H1 (cell line): ENCODE measurements at regions not wholly inside any gene's neighbourhood (a gene's known extent, or its start where the extent isn't known, plus 50 kb on each side); places are given as distances from the start of the nearest gene placed in this dataset.

Experiments used
- CTCF ChIA-PET: fragments of 300-600 bp; sonication (Branson Sonifier 250); formaldehyde crosslinking; loops from one replicate; lab custom pipeline; 2021; ENCODE audit not compliant: partially characterized antibody; lab: Charles Lee
- POLR2A ChIA-PET: fragments of 300-600 bp; sonication (Branson Sonifier 250); formaldehyde crosslinking; loops from one replicate; lab custom pipeline; 2021; ENCODE audit warnings: inconsistent platforms; ENCODE audit not compliant: partially characterized antibody; lab: Charles Lee
- DNase-seq, 2 experiments: peaks; one replicate each; pipeline versions ENCODE4 v3.0.0 to v3.0.0-alpha.2; 2010 to 2022; ENCODE audit warnings: low spot score in 2 of 2, low read depth in 1 of 2, mixed read lengths in 1 of 2
- FAIRE-seq: peaks from 2 replicates; lab custom pipeline; 2011; peaks lifted over from hg19 to GRCh38; lab: Jason Lieb, UNC
- H2AFZ ChIP-seq: 2 replicates; pipeline ENCODE4 v1.8.1; 2012; ENCODE audit warnings: low read length, inconsistent platforms
- H2AK5ac ChIP-seq: 2 replicates; pipeline ENCODE4 v1.6.1; 2013; ENCODE audit warnings: low read depth, low read length
- H2BK120ac ChIP-seq: replicated peaks from 2 replicates; pipeline ENCODE3; 2013; ENCODE audit warnings: low read depth, low read length, inconsistent platforms
- H2BK12ac ChIP-seq: 2 replicates; pipeline ENCODE4 v1.6.1; 2013; ENCODE audit warnings: low read depth, low read length
- H2BK15ac ChIP-seq: 2 replicates; pipeline ENCODE4 v1.6.1; 2013; ENCODE audit warnings: low read length
- H2BK20ac ChIP-seq: 2 replicates; pipeline ENCODE4 v1.6.1; 2013; ENCODE audit warnings: low read length
- H2BK5ac ChIP-seq: 2 replicates; pipeline ENCODE4 v1.6.1; 2013; ENCODE audit warnings: low read depth, low read length
- H3K14ac ChIP-seq: 2 replicates; pipeline ENCODE4 v1.6.1; 2013; ENCODE audit warnings: inconsistent platforms; ENCODE audit not compliant: insufficient read length
- H3K18ac ChIP-seq: 2 replicates; pipeline ENCODE4 v1.6.1; 2013; ENCODE audit warnings: low read length; ENCODE audit errors: extremely low read depth
- H3K23ac ChIP-seq: 2 replicates; pipeline ENCODE4 v1.6.1; 2013; ENCODE audit warnings: inconsistent platforms; ENCODE audit not compliant: insufficient read length
- H3K23me2 ChIP-seq: 2 replicates; pipeline ENCODE4 v1.6.1; 2013; ENCODE audit warnings: low read depth, low read length
- H3K27ac ChIP-seq: 2 replicates; pipeline ENCODE4 v1.6.1; 2011; ENCODE audit warnings: low read depth, low read length, inconsistent platforms
- H3K27me3 ChIP-seq, 4 experiments: replicated peaks in 1 of 4; 1 replicate in 1 of 4; 2 replicates in 3 of 4; pipeline versions ENCODE4 v1.6.1 to v1.8.1; 2011 to 2013; ENCODE audit warnings: low read length in 3 of 4, mild to moderate bottlenecking in 3 of 4, inconsistent platforms in 2 of 4, mixed read lengths in 2 of 4, moderate library complexity in 1 of 4; ENCODE audit not compliant: control insufficient read depth in 3 of 4, insufficient read depth in 3 of 4; ENCODE audit errors: extremely low read depth in 1 of 4
- H3K36me3 ChIP-seq, 4 experiments: 2 replicates each; pipeline versions ENCODE4 v1.6.1 to v1.8.1; 2011 to 2013; ENCODE audit warnings: mild to moderate bottlenecking in 4 of 4, low read length in 3 of 4, moderate library complexity in 2 of 4, control low read depth in 1 of 4, inconsistent platforms in 1 of 4; ENCODE audit not compliant: insufficient read depth in 4 of 4, control insufficient read depth in 2 of 4
- H3K4ac ChIP-seq: replicated peaks from 2 replicates; pipeline ENCODE3; 2013; ENCODE audit warnings: low read length, low read depth, mixed read lengths, inconsistent platforms; ENCODE audit not compliant: insufficient read length
- H3K4me1 ChIP-seq, 4 experiments: replicated peaks in 1 of 4; 1 replicate in 1 of 4; 2 replicates in 3 of 4; pipeline versions ENCODE4 v1.6.1 to v1.8.1; 2011 to 2013; ENCODE audit warnings: low read length in 3 of 4, inconsistent platforms in 2 of 4, mixed read lengths in 1 of 4; ENCODE audit not compliant: insufficient read depth in 4 of 4, control insufficient read depth in 3 of 4
- H3K4me2 ChIP-seq, 2 experiments: 2 replicates each; pipeline versions ENCODE4 v1.6.1 to v1.8.1; 2011 to 2013; ENCODE audit warnings: low read depth in 2 of 2, low read length in 2 of 2, control low read depth in 1 of 2, inconsistent platforms in 1 of 2, mild to moderate bottlenecking in 1 of 2; ENCODE audit not compliant: insufficient read depth in 1 of 2
- H3K4me3 ChIP-seq, 4 experiments: fragments of 200-600, 300-600 bp in 1 of 4; sonication (generic), shearing (Covaris generic), sonication (Bioruptor Twin) in 1 of 4; 2 replicates each; pipeline versions ENCODE4 v1.5.1 to v1.8.1; 2011 to 2016; ENCODE audit warnings: low read length in 4 of 4, low read depth in 3 of 4, control low read depth in 2 of 4, inconsistent platforms in 2 of 4, mild to moderate bottlenecking in 2 of 4, mixed read lengths in 1 of 4, moderate library complexity in 1 of 4; ENCODE audit not compliant: insufficient read depth in 2 of 4; ENCODE audit errors: extremely low read depth in 1 of 4
- H3K56ac ChIP-seq: replicated peaks from 2 replicates; pipeline ENCODE3; 2013; ENCODE audit warnings: low read depth, mild to moderate bottlenecking, mixed read lengths, low read length, inconsistent platforms; ENCODE audit not compliant: insufficient read length
- H3K79me1 ChIP-seq: 2 replicates; pipeline ENCODE4 v1.6.1; 2013; ENCODE audit warnings: low read depth, low read length, control low read depth
- H3K79me2 ChIP-seq, 2 experiments: 2 replicates each; pipeline versions ENCODE4 v1.6.1 to v1.8.1; 2012 to 2013; ENCODE audit warnings: low read length in 2 of 2, mild to moderate bottlenecking in 2 of 2, inconsistent platforms in 1 of 2; ENCODE audit not compliant: insufficient read depth in 2 of 2, control insufficient read depth in 1 of 2
- H3K9ac ChIP-seq, 4 experiments: replicated peaks in 1 of 4; 1 replicate in 1 of 4; 2 replicates in 3 of 4; pipeline versions ENCODE4 v1.6.1 to v1.8.1; 2011 to 2013; ENCODE audit warnings: low read depth in 3 of 4, low read length in 3 of 4, control low read depth in 2 of 4, mild to moderate bottlenecking in 2 of 4, moderate library complexity in 2 of 4, inconsistent platforms in 1 of 4; ENCODE audit errors: extremely low read depth in 1 of 4
- H3K9me3 ChIP-seq, 2 experiments: 2 replicates each; pipeline versions ENCODE4 v1.6.1 to v1.8.1; 2012 to 2013; ENCODE audit warnings: mild to moderate bottlenecking in 2 of 2, moderate library complexity in 2 of 2, control low read depth in 1 of 2, inconsistent platforms in 1 of 2, low read depth in 1 of 2, low read length in 1 of 2, mixed read lengths in 1 of 2; ENCODE audit not compliant: insufficient read depth in 2 of 2
- H4K20me1 ChIP-seq, 2 experiments: replicated peaks in 1 of 2; 2 replicates each; pipeline versions ENCODE3 to v1.8.1; 2011 to 2013; ENCODE audit warnings: inconsistent platforms in 2 of 2, low read length in 2 of 2, mild to moderate bottlenecking in 1 of 2; ENCODE audit not compliant: insufficient read depth in 2 of 2, control insufficient read depth in 1 of 2
- H4K5ac ChIP-seq: 2 replicates; pipeline ENCODE4 v1.6.1; 2013; ENCODE audit warnings: low read length, low read depth, mixed read lengths, inconsistent platforms; ENCODE audit not compliant: insufficient read length
- H4K8ac ChIP-seq: 2 replicates; pipeline ENCODE4 v1.8.0; 2013; ENCODE audit warnings: mild to moderate bottlenecking, moderate library complexity, low read length, inconsistent platforms; ENCODE audit not compliant: insufficient read depth; ENCODE audit errors: extremely low read depth
- H4K91ac ChIP-seq: replicated peaks from 2 replicates; pipeline ENCODE3; 2013; ENCODE audit warnings: low read length, mixed read lengths, inconsistent platforms; ENCODE audit not compliant: insufficient read length
- EGR1 ChIP-seq: IDR thresholded peaks from 2 replicates; pipeline ENCODE4 v1.6.1; 2011; ENCODE audit warnings: low read depth, low read length, borderline replicate concordance
- GTF2F1 ChIP-seq: IDR thresholded peaks from 2 replicates; pipeline ENCODE4 v1.6.1; 2012; ENCODE audit warnings: low read depth, low read length, improper control_type of control experiment, borderline replicate concordance
- KDM5A ChIP-seq: fragments of 200-600 bp; IDR thresholded peaks from 2 replicates; pipeline ENCODE4 v1.7.1; 2012; ENCODE audit warnings: mild to moderate bottlenecking, low read length, inconsistent platforms, mixed read lengths
- RAD21 ChIP-seq, 2 experiments: IDR thresholded peaks in 1 of 2; conservative IDR thresholded peaks in 1 of 2; 2 replicates each; pipeline ENCODE4 v1.6.1; 2011; ENCODE audit warnings: low read depth in 2 of 2, low read length in 2 of 2, improper control_type of control experiment in 1 of 2, inconsistent platforms in 1 of 2, mild to moderate bottlenecking in 1 of 2, moderate library complexity in 1 of 2
- RBBP5 ChIP-seq: IDR thresholded peaks from 2 replicates; pipeline ENCODE4 v1.7.1; 2012; ENCODE audit warnings: low read depth, mild to moderate bottlenecking, inconsistent platforms, low read length, moderate library complexity, borderline replicate concordance
- TEAD4 ChIP-seq: IDR thresholded peaks from 2 replicates; pipeline ENCODE4 v1.6.1; 2012; ENCODE audit warnings: low read depth, low read length, inconsistent platforms, mixed read lengths
- WGBS, 2 experiments: shearing (Covaris generic) in 1 of 2; methylation state at CpG; one replicate each; pipeline versions ENCODE4 v1.1.6 to v1.1.7; 2013 to 2015; ENCODE audit warnings: low lambda C conversion rate in 2 of 2, mixed read lengths in 2 of 2, inconsistent platforms in 1 of 2, low coverage in 1 of 2, missing lambda C conversion rate in 1 of 2; ENCODE audit not compliant: insufficient replicate concordance in 2 of 2, insufficient coverage in 1 of 2, insufficient read length in 1 of 2; ENCODE audit errors: extremely low coverage in 1 of 2, missing lambda C conversion rate in 1 of 2; 5-methylcytosine and 5-hydroxymethylcytosine counted together

GRCh38 chr18:3388980-3389379 lies 61.0 kb upstream of the TGIF1 start:
- FAIRE-seq (no peak), DNase-seq (no peak)
- H3K79me1 ChIP-seq: no peaks in the 10 kb centered on the region
- H2BK20ac ChIP-seq: no peak overlapping the region
- ChIA-PET CTCF (no interaction called here), POLR2A (interaction anchor here (0.6 kb wide), 1 partner anchor 11 kb away, joined by 3 read pairs; no protein-coding TSS in a partner anchor)
- no peak overlapping the region for H4K91ac ChIP-seq
- no peak overlapping the region for H3K18ac ChIP-seq
- H2AFZ ChIP-seq: no peak overlapping the region
- no peaks in the 10 kb centered on the region for H3K23me2 ChIP-seq
- H3K4me3 ChIP-seq: no peak overlapping the region
- H3K27me3 ChIP-seq: no peaks in the 10 kb centered on the region
- H3K9ac ChIP-seq: no peak overlapping the region
- no peak overlapping the region for H2BK15ac ChIP-seq
- H3K4me1 ChIP-seq: peaks cover 0 to 6% (median 1%) of the 10 kb centered on the region in 4 experiments; a peak in 3 of 7 replicates
- no peak overlapping the region for H3K23ac ChIP-seq
- no peaks in the 10 kb centered on the region for H3K36me3 ChIP-seq
- no peak overlapping the region for H3K4me2 ChIP-seq
- H3K79me2 ChIP-seq: no peaks in the 10 kb centered on the region
- no peak overlapping the region for H4K8ac ChIP-seq
- H4K20me1 ChIP-seq: no peaks in the 10 kb centered on the region
- no peak overlapping the region for H2AK5ac ChIP-seq
- H2BK5ac ChIP-seq: no peak overlapping the region
- no peak overlapping the region for H2BK12ac ChIP-seq
- TF ChIP-seq GTF2F1 (no peak), TEAD4 (no peak), KDM5A (no peak), RAD21 (IDR thresholded peaks at IDR 0.05 in 1 of 2, conservative IDR thresholded peaks at IDR 0.05 in 1 of 2; ENCODE audit: low read depth in 2 of 2, low read length in 2 of 2) (no peak), RBBP5 (no peak), EGR1 (no peak)
- H3K9me3 ChIP-seq: peaks cover 5 to 8% of the 10 kb centered on the region in 2 experiments; a peak in 3 of 4 replicates
- H4K5ac ChIP-seq: no peak overlapping the region
- no peak overlapping the region for H3K4ac ChIP-seq
- H3K27ac ChIP-seq: no peak overlapping the region
- H2BK120ac ChIP-seq: no peak overlapping the region
- H3K14ac ChIP-seq: no peak overlapping the region
- H3K56ac ChIP-seq: no peak overlapping the region
- 69% methylated on average over 4 of the region's 4 CpGs; no CpG with 5 or more reads in 1 of the 2 experiments for WGBS, 2 experiments
